ENCODE measurements at regions not wholly inside any gene's neighbourhood (a gene's known extent, or its start where the extent isn't known, plus 50 kb on each side); places are given as distances from the start of the nearest gene placed in this dataset.

DNA sequence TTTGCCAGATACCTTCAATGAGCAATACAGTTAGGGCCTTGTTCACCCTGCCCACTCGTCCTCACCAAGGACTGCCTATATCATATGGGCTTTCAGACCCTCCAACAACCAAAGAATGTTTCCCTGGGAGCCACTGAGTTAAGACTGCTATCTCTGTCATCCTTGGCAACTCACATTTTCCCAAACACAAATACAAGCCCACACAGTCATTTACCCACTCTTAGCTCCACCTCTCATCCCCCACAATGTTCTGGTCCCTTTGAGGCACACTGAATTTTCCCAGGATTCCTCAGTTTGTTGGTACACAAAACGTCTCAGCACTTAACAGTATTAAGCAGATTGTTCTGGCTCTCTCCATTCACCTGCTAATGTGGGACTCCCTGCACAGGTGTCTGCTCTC is 204.6 kb downstream of the TLE3 start:
- DNase-seq, result no peak

GRCh38 chr15:69893863-69894262 is 203.9 kb downstream of the TLE3 start:
- DNase-seq, result peak; percentile 58

DNA sequence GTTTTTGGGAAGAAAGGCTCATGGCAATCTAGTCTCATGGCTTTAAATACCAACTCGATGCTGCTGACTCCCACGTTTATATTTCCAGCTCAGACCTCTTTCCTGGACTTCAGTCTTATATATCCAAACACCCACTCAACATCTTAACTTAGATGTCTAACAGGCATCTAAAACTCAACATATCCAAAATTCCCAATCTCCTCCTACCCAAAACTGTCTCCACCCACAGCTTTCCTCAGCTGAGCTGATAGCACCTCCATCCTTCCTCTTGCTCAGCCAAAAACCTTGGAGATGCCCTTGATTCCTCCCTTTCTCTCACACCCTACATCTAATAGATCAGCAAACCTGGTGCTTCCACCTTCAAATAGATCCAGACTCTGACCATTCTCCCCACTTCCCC is 202.5 kb downstream of the TLE3 start:
- DNase-seq, result no peak

DNA sequence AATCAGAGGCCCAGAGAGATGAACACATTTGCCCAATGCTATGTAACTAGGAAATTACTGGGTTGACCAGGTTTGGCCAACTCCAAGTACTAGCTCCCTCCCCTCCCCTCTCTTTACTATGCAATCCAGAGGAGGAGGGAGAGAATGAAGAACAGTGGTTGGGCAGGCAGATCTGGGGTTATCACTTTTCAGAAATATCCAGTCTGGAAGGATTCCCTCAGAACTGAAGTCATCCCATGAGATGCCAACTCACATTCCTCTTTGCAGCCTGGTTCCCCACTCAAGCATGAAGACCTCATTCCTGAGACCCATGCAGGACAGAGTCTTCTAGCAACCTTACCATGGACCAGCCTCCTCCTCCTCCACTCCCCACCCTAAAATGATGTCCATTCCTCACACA is 201.1 kb downstream of the TLE3 start:
- no peak for DNase-seq

DNA sequence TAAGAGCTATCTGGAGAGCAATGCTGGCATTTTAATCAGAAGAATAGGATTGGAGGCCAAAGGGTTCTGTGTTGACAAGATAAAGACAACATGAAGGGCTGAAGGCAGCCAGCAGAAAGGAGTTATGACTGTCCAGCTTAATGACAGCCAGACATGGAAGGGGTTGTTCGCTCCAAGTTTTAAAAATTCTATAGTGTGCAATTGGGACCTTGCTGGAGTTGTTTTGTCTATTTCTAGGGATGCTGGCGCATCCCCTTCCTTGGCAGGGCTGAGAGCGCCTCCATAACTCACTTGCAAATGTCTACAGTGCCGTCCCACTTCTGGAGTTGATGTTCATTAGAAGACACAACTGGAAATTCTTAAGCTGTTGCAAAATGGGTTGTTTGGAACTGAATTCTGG is 200.7 kb downstream of the TLE3 start:
- peak; percentile 64 for DNase-seq

DNA sequence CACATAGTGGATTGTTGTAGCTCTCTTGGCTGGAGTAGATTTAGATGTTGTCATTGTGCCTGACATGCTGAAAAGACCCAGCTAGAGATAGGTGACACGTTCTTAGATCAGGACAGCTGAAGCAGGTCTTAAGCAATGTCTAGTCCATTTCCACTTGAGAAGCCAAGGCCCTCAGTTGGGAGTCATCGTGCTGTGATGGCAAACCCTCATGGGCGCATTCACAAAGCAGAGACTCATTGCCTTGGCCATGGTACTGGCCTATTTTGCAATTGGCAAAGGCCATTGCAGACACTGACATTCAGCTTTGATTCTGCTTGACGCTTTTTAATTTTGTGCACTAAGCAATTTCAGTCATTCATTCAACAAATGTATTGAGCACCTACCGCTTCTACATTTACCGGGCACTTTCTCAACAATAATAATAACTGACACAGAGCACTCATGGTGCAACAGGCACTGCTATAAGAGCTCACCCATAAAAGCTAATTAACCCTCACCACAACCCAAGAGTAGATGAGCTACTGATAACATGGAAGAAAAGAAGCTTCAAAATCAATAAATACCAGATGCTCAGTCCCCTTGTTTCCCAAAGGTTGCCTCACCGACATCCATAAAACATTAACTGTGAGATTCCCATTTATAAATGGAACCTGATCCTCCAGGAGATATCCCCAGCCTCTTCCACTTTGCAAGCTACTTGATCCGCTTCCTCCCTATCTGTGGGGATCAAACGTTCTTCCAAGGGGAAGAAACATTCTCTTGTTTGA is 200.1 kb downstream of the TLE3 start:
- no peak for DNase-seq

DNA sequence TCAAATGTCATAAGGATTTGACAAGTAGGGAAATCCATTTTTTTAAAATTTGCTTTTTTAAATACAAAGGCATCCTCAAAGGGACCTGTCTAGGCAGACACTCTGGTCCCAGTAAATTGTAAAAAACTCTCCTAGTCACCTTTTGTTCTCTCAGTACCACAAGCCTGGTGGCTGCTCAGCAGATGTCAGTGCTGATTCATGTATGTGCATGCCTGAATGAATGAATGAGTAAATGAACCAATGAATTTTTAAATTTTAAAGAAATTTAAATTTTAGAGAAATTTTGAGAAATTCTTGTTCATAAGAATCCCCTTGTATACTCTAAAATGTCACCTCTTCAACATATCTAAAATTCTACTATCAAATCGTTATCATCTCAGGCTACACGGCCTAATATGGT is 199.5 kb downstream of the TLE3 start:
- no peak for DNase-seq

DNA sequence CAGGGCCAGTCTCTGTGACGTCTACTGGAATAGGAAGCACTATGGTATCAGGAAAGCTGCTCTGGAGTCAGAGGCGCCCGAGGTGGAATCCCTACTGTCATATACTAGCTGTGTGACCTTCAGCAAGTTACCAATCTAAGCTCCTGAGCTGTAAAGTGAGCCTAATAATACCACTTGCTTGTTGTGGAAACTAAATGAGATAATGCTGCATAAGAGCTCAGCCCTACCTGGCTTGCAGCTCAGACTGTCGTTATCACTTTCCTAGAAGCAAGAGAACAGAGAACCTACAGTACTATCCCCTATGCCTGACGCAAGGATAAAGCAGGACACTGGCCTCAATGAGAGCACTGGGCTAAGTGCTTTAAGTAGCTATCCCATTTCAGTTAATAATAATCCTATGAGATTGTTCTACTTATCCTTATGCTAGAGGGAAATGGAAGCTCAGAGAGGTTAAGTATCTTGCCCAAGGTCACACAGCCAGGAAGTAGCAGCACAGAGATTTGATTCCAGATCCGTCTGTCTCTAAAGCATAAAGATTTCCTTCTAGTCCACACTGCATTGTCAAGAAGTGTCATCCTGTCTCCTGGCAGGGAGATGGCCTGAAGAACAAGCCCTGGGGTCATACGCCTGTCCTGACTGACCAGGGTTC is 195.2 kb downstream of the TLE3 start:
- no peak for DNase-seq

- no peak for DNase-seq
Measured at GRCh38 chr15:69903470-69904469, 193.9 kb downstream of the TLE3 start.

GRCh38 chr15:69906256-69907185 is 191.2 kb downstream of the TLE3 start:
- no peak for DNase-seq

GRCh38 chr15:69908060-69908459 is 189.7 kb downstream of the TLE3 start:
- DNase-seq, result no peak

DNA sequence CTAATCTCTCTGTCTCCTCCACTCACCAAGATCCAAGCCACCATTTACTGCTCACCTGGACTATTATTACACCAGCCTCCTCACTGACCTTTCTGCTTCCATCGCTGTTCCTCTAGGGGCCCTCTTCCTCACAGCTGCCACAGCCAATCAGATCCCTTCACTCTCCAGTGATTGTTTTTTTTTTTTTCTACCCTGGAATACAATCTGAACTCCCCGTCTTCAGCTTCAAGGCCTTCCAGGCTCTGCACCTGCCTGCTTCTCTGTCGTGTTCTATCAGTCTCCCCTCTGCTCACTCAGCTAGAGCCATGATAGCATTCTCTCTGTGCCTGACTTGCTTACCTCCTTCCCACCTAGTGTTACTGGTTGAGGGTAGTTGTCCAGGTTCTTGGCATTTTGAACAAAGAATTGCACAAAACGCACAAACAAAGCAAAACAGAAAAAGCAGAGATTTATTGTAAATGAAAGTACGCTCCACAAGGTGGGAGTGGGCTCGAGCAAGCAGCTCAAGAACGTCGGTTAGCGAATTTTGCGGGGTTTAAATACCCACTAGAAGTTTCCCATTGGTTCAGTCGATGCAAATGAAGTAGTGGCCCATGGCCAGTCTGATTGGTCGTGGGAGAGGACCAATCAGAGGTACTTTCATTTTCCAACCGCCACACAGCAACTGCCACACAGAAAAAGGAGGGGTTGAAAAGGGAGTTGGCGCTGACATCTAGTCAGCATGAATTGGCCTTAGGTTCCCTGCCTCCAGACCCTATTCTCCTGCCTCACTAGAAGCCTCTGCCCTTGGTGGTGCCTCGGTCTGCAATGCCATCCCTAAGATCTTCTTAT is 188.9 kb downstream of the TLE3 start:
- no peak for DNase-seq

DNA sequence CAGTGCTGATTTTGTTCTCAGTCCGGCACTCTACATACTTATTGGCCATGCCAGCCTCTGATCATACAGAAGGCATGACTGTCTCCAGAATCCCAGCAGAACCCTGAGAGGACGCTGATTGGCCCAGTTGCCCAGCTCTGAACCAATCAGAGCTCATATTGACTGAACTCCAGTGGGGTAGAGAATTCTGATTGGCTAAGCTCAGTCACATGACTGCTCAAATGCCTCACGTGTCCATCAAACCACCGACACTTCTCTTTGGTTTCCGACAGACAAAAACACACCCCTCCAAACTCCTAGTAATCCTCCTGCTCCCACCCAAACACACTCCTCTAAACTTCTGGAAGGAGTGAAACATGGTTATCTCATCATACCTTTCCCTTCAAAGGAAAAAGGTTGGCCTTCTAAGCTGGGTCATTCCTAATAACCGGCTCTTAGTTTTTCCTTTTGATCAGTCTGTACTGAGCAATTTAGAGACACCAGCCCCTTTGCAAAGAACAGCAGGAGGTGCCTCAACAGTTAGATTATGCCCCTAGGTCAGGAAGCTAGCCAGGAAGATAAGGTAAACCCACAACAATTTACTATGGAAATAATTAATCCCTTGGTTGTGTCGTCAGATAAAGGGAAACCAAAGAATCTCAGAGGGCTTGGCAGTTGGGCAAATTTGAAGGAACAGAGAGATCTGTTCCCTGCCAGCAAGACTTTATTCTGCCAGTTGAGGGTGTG is 187.8 kb downstream of the TLE3 start:
- no peak for DNase-seq

DNA sequence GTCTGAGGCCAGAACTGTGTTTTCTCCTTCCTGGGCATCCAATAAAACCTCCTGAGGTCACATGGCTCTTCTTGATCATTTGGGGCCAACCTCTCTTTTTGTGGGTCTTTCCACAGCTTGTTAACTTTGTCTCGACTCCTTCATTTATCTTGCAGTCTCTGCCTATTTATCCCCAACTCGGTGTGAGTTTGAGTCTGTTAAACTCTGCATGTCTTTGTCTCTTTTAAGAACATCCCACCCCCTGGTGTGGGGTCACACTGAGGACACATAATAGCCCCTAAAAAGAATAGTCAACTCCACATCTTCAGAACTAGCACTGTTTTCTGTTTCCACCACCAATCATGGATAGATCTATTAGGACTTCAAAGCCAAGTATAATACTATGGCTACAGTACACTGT is 187.2 kb downstream of the TLE3 start:
- no peak for DNase-seq

GRCh38 chr15:69912116-69912515 is 185.6 kb downstream of the TLE3 start:
- no peak for DNase-seq

DNA sequence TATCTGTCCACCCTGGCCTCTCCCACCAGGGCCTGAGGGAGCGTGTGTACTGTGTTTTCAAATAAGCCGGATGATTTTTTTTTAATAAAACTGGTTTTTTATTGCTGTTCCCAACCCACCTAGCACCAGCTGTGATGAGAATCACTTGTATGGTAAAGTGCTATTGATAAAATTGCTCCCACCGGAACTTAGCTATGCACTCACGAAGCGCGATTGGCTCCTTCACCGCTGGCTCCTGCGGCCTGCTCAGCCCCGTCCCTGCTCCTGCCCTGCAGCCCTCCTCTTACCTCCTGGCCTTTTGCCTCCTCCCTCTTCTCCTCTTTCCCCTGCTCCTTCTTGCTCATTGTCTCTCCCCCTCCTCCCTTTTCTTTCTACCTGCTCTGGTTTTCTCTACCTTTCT is 183.7 kb downstream of the TLE3 start:
- DNase-seq, result no peak

DNA sequence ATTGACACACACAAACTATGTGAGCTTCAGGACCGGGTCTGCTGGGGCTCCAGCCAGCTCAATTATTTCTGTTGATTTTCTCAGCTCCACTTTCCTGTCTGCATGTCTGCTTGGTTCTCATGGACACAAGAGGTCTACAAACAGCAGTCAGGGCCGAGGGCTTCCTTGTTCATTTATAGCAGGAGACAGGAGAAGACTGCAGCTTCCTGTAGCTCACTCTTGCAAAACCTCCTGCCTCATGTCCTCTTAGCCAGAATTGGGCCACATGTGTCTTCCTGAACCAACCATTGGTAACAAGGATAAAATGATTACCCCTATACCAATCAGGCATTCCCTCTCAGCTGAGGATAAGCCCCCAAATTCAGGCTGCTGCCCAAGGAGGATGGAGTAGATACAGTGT is 182.8 kb downstream of the TLE3 start:
- DNase-seq, result no peak

GRCh38 chr15:69916169-69916785 is 181.4 kb downstream of the TLE3 start:
- DNase-seq, result no peak

- DNase-seq, result no peak
Measured at GRCh38 chr15:69917056-69917455, 180.7 kb downstream of the TLE3 start.
